ENCODE measurements at regions not wholly inside any gene's neighbourhood (a gene's known extent, or its start where the extent isn't known, plus 50 kb on each side); places are given as distances from the start of the nearest gene placed in this dataset.

DNA sequence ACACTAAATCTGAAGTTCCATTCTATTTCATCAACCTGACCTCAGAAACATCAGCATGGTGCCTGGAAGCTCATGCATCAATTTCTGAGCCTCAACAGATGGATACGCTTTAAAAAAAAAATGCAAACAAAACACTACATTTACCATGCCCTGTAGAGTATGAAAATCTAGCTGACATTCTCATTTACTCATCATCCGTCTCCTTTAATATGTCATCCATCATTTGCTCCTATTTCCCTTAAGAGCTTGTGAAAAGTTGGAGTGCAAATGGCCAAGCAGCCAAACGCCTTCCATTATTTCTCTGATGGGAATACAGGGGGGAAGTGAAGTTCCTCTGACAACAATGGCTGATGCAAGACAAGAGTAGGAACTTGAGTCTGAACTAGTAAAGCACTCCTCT is 295.0 kb downstream of the TGFB2 start:
- intact Hi-C loops (cut with DNase I) = no loop called here
- no peak for DNase-seq
- TF ChIP-seq EP300 (IDR thresholded peaks at IDR 0.05) (no peak), POLR2A (IDR thresholded peaks at IDR 0.05) (no peak)
- TF ChIP-seq, protein P1, sequence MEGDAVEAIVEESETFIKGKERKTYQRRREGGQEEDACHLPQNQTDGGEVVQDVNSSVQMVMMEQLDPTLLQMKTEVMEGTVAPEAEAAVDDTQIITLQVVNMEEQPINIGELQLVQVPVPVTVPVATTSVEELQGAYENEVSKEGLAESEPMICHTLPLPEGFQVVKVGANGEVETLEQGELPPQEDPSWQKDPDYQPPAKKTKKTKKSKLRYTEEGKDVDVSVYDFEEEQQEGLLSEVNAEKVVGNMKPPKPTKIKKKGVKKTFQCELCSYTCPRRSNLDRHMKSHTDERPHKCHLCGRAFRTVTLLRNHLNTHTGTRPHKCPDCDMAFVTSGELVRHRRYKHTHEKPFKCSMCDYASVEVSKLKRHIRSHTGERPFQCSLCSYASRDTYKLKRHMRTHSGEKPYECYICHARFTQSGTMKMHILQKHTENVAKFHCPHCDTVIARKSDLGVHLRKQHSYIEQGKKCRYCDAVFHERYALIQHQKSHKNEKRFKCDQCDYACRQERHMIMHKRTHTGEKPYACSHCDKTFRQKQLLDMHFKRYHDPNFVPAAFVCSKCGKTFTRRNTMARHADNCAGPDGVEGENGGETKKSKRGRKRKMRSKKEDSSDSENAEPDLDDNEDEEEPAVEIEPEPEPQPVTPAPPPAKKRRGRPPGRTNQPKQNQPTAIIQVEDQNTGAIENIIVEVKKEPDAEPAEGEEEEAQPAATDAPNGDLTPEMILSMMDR (IDR thresholded peaks at IDR 0.05) = no peak
- no peaks in the 10 kb centered on the region for H3K4me1 ChIP-seq (ENCODE audit: insufficient read depth)
- no peaks in the 10 kb centered on the region for H3K36me3 ChIP-seq
- 92 to 99% (median 98%) methylated on average over 3 of the region's 3 CpGs for WGBS, 3 donors
- no peak overlapping the region for H3K27ac ChIP-seq
- no peak overlapping the region for H3K4me3 ChIP-seq
- no peaks in the 10 kb centered on the region for H3K9me3 ChIP-seq
- H3K27me3 ChIP-seq = no peaks in the 10 kb centered on the region

DNA sequence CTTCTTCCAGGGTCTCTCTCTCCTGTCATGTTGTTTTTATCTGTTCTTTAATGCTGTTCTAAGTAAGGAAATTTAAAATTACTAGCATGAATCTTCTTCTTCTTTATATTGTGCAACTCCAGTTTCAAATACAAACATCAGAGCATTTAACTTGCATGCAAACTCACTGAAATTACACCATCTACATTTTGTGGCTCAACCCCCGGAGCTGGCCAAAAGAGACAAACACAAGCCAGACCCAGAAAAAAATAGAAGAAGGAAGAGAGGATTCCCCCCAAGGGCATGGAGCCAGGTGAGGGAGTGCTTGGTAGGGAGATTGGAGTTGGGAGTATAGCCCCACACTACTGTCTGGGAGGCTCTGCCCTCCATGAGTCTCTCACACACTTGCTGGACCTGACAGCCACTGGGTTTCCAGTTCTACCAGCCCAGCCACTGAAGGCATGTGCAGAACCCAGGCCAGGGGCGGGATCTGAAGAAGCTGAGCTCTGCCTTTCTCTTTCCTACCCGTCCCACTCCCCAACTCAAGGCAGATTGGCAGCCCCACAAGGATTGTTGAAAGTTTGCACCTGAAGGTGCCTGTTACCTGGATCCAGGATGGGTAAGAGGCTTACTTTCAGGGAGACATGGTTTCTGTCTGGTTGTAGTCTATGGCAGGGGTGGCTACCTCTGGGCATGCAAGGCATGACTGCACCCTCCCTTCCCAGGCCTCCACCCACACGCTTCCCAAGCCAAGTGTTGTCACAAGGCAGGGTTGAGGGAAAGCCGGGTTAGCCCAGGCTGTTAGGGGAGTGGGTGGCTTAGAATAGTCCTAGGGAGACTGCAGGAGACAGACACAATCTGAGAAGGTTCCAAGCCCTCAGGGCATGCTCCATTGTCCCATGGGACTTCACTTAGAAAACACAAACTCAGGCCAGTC is 297.2 kb downstream of the TGFB2 start:
- Histone ChIP-seq H3K4me3 (no peak overlapping the region), H3K27ac (no peak overlapping the region), H3K27me3 (no peaks in the 10 kb centered on the region), H3K9me3 (no peaks in the 10 kb centered on the region), H3K4me1 (ENCODE audit: insufficient read depth) (no peaks in the 10 kb centered on the region), H3K36me3 (no peaks in the 10 kb centered on the region)
- TF ChIP-seq POLR2A (IDR thresholded peaks at IDR 0.05) = no peak
- TF ChIP-seq, protein P1 (IDR thresholded peaks at IDR 0.05) = no peak
- TF ChIP-seq EP300 (IDR thresholded peaks at IDR 0.05) = no peak
- intact Hi-C loops (cut with DNase I) = no loop called here
- 75 to 81% (median 79%) methylated on average over 5 of the region's 5 CpGs for whole genome bisulfite sequencing, 3 donors
- DNase-seq = peak in 1 of 5 donors; percentile 31

DNA sequence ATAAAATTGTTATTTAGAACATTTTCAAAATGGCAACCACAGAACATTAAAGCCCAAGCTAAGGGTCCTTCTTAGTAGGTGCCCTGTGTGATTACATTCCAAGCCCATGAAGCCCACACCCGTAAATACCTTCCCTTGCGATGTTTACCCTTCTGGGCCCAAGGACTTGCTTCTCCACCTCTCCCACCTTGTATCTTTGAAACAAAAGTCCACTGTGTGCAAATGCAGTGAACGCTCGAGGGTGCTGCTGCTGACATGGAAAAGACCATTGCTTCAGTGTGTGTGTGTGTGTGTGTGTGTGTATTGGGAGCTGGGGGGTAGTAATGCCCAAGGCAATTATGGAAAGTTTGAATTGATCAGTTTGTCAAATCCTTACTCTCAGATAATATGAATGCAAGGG is 298.1 kb downstream of the TGFB2 start:
- Histone ChIP-seq H3K4me1 (ENCODE audit: insufficient read depth) (no peaks in the 10 kb centered on the region), H3K9me3 (no peaks in the 10 kb centered on the region), H3K4me3 (no peak overlapping the region), H3K36me3 (no peaks in the 10 kb centered on the region), H3K27me3 (no peaks in the 10 kb centered on the region), H3K27ac (no peak overlapping the region)
- 93 to 98% (median 96%) methylated on average over 4 of the region's 4 CpGs for WGBS, 3 donors
- no peak for DNase-seq
- intact Hi-C loops (cut with DNase I) = no loop called here
- no peak for TF ChIP-seq EP300 (IDR thresholded peaks at IDR 0.05)
- TF ChIP-seq, protein P1 (IDR thresholded peaks at IDR 0.05) = no peak
- no peak for TF ChIP-seq POLR2A (IDR thresholded peaks at IDR 0.05)

DNA sequence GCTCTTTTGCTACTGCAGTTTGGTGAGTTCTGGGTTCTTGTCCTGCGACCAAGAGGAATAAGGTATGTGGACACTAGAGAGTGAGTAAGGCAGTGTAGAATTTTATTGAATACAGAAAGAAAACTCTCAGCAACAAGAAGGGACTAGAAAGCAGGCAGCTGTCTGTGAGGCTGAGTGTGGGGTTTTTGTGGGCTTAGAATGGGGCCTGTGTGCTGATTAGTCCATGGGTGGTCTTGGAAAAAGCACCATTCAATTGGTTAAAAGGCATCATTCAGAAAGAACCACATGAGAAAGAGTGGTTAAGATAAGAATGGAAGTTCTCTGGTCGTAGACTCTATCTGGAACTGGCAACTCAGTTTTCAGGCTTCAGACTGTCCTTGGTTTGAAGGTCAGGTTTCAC is 298.8 kb downstream of the TGFB2 start:
- no peak for DNase-seq
- TF ChIP-seq, protein P1 (IDR thresholded peaks at IDR 0.05) = no peak
- no peak for TF ChIP-seq POLR2A (IDR thresholded peaks at IDR 0.05)
- no peak for TF ChIP-seq EP300 (IDR thresholded peaks at IDR 0.05)
- Histone ChIP-seq H3K27me3 (no peaks in the 10 kb centered on the region), H3K27ac (no peak overlapping the region), H3K4me1 (ENCODE audit: insufficient read depth) (no peaks in the 10 kb centered on the region), H3K36me3 (no peaks in the 10 kb centered on the region), H3K4me3 (no peak overlapping the region), H3K9me3 (no peaks in the 10 kb centered on the region)
- intact Hi-C loops (cut with DNase I) = no loop called here
- WGBS, 3 donors = 80 to 82% (median 81%) methylated on average over 2 of the region's 2 CpGs

Measured in ovary (tissue), 7 donors.